Activated CD8-positive, alpha-beta memory T cell treated with anti-CD3 and anti-CD28 coated beads for 36 hours (primary cell): ENCODE measurements at regions not wholly inside any gene's neighbourhood (a gene's known extent, or its start where the extent isn't known, plus 50 kb on each side); places are given as distances from the start of the nearest gene placed in this dataset.

Experiments used
- CTCF ChIA-PET: fragments of 350-600 bp; sonication (Branson Sonifier 250); formaldehyde crosslinking; loops from one replicate; lab custom pipeline; 2021; ENCODE audit warnings: antibody characterized with exemption; lab: Charles Lee
- POLR2A ChIA-PET: fragments of 350-600 bp; sonication (Branson Sonifier 250); formaldehyde crosslinking; loops from one replicate; lab custom pipeline; 2021; ENCODE audit warnings: antibody characterized with exemption; lab: Charles Lee

GRCh38 chr10:83682414-83682813 lies 456.9 kb upstream of the GHITM start:
- CTCF ChIA-PET, result no interaction called here
- POLR2A ChIA-PET, result no interaction called here

GRCh38 chr10:83685458-83685857 lies 453.9 kb upstream of the GHITM start:
- POLR2A ChIA-PET, result no interaction called here
- CTCF ChIA-PET, result no interaction called here

DNA sequence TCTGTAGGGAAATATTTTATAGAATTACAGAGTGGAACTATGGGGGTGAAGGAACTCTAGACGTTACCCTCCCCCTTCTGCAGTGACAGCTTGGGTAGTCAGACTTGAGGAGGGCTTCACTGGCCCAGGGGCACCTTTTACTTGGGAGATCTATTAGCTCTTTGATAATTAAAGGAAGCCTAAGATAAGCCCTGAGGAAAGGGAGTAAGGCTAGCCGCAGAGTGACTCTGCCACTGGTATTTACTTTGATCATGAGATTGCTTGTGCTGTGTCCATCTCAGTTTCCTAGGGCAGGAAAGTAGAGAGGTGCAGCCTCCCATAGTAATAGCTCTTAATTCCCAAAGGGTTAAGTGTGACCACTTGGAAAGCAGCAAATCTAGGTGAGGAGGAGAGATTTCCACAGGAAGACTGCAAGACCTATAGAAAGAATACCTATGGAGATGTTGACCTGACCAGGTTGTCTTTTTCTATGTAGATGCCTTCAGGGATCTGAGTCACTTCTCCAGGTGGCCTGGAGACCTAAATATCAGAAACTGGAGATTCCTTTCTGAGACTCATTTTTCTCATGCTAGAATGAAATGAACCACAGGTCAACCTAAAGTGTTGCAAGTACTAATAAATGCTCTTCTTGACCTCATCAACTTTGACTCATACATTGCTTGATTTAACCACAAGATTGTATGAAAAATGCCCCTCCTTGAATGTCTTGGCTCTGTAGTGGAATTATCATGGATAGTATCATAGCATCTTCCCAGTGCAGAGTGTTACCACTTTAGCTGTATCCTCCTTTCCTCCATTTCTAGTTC lies 447.3 kb upstream of the GHITM start:
- ChIA-PET POLR2A (no interaction called here), CTCF (no interaction called here)

GRCh38 chr10:83698899-83699298 lies 440.4 kb upstream of the GHITM start:
- POLR2A ChIA-PET, result no interaction called here
- CTCF ChIA-PET, result no interaction called here

GRCh38 chr10:83701799-83702198 lies 437.5 kb upstream of the GHITM start:
- ChIA-PET CTCF (no interaction called here), POLR2A (no interaction called here)

DNA sequence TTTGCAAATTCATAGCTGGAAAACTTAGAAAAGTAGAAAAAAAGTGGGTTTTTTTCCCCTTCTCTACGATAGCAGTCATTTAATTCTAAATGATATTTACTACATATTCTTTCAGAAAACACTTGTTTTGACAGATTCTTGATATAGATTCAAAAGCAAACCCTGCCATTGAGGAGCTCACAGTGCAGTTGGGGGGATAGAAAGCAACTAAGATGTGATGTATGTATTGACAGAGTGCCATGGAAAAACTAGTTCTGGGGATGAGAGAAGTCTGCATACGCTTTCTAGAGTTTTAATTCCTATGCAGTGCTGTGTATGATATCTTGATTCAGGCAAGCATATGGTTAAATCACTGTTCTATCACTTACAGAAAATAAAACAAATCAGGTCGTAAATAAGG lies 436.6 kb upstream of the GHITM start:
- ChIA-PET POLR2A (no interaction called here), CTCF (no interaction called here)

DNA sequence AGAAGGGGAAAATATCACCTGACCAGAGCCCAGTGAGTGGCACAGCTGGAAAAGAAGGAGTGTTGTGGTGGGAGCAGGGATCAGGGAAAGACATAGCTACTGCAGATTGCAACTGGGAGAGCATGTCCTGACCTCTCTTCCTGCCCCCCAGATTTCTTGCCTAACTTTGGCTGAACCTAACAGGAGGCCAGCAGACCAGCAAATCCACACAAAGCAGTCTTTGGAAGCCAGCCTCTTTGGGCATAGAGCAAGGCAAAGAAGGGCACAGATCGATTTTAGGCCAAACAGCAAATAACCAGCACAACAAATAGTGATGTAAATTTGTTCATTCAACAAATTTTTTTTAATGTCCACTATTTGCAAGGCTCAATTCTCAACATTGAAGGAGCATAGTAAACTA lies 433.2 kb upstream of the GHITM start:
- ChIA-PET POLR2A (no interaction called here), CTCF (no interaction called here)

DNA sequence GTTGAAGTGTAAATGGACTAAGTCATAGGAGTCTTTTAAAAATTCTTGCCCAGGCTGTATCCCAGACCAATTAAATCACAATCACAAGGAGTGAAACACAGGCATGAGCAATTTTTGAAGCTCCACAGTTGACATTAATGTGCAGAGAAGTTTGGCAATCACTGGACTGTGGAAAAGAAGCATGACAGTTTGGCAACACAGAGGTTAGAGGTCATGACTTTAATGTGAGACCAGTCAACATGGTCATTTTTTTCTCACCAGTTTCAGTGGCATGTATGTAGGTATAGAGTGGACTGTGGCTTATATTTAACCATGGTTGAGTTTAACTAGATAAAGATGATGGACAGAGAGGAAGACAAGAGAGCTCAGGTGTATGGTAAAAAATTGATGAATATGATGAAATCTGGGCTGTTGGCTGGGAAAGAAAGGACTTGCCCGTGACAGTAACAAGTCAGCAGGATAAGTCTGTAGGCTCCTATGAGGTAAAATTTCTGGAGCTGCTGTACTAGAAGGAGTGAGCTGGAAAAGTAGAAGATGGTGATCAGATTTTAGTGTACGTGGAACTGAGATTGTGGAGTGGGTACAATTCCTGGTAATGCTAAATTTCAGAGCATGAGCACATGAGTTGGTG lies 432.2 kb upstream of the GHITM start:
- ChIA-PET POLR2A (no interaction called here), CTCF (no interaction called here)

GRCh38 chr10:83713423-83713822 lies 425.9 kb upstream of the GHITM start:
- ChIA-PET CTCF (no interaction called here), POLR2A (no interaction called here)

DNA sequence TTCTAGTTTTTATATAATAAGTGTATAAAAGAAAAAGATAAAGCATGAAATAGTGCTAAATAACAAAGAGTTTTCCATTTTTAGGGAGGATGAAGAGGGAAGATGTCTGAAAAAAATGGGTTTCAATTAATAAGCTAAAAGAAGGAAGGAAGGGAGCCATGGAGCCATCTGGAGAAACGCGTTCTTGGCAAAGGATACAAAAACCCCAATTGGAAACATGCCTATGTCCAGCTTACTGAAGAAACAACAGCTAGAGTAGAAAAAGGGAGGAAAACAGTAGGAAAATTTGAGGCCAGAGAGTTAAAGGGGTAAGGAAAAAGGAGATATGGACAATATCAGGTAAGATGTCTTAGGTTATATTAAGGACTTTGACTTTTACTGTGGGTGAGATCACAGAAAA lies 416.2 kb upstream of the GHITM start:
- CTCF ChIA-PET, result no interaction called here
- POLR2A ChIA-PET, result no interaction called here

- CTCF ChIA-PET, result no interaction called here
- POLR2A ChIA-PET, result no interaction called here
These were observed 414.7 kb upstream of the GHITM start for GRCh38 chr10:83724471-83725241.

DNA sequence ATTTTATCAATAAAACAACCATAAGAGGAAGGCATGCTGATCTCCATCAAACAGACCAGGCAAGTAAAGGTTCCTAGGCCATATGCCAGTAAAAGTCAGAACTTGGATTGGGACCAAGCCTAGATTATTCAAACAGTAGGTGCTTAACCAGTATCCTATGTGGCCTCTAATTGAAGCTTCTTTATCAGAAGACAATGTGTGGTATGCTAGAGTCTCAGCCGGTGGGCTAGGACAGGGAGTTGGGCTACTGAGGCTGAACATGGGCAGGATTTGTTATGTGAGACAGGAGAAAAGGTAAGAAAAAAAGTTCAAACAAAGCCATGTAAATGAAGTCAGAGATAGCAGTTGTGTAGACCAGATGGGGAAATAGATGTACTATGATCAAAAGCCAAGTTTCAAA lies 413.7 kb upstream of the GHITM start:
- ChIA-PET CTCF (no interaction called here), POLR2A (no interaction called here)

- ChIA-PET POLR2A (no interaction called here), CTCF (no interaction called here)
These were observed 405.0 kb upstream of the GHITM start for GRCh38 chr10:83734278-83734677.

GRCh38 chr10:83736008-83736407 lies 403.3 kb upstream of the GHITM start:
- POLR2A ChIA-PET, result no interaction called here

GRCh38 chr10:83750604-83751003 lies 388.7 kb upstream of the GHITM start:
- ChIA-PET CTCF (no interaction called here), POLR2A (no interaction called here)

More at GRCh38 chr10:83736008-83736407, 403.3 kb upstream of the GHITM start:
- CTCF ChIA-PET, result no interaction called here

DNA sequence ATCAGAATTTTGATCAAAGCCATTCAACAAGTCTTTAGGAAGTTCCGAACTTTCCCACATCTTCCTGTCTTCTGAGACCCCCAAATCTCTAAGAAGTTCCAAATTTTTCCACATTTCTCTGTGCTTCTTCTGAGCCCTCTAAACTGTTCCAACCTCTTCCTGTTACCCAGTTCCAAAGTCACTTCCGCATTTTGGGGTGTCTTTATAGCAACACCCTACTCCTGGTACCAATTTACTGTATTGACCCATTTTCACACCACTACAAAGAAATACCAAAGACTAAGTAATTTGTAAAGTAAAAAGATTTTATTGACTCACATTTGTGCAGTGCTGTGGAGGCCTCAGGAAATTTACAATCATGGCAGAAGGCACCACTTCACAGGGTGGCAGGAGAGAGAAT lies 385.8 kb upstream of the GHITM start:
- ChIA-PET POLR2A (no interaction called here), CTCF (no interaction called here)

DNA sequence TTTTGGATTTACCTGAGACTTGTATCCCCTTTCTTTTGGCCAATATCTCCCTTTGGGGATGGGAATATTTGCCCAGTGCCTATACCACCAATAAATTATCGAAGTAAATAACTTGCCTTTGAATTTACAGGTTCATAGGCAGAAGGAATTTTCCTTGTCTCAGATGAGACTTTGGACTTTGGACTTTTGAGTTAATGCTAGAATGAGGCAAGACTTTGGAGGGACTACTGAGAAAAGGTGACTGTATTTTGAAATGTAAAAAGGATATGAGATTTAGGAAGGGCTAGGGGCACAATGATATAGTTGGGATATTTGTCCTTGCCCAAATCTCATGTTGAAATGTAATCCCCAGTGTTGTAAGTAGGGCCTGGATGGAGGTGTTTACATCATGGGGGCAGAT lies 384.5 kb upstream of the GHITM start:
- CTCF ChIA-PET, result no interaction called here
- POLR2A ChIA-PET, result no interaction called here

DNA sequence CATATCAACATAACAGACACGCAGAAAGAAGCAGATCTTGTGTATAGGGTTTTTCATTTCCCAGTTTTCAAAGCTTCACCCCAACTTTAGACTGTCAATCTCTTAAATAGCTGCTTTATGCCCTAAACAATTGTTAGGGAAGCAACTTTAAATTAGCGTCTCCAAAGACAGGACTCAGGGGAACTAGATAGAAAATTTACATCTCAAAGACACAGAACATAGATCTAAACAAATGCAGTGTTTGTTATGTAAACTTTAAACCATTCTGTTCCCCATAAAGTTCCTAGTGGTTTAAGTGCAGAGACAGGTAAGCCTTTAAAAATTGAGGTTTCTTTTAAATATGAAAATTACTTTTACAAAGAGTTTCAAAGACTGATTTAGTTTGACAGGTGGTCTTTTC lies 379.2 kb upstream of the GHITM start:
- ChIA-PET POLR2A (no interaction called here), CTCF (no interaction called here)

- ChIA-PET CTCF (no interaction called here), POLR2A (no interaction called here)
These were observed 374.6 kb upstream of the GHITM start for GRCh38 chr10:83764666-83765065.

DNA sequence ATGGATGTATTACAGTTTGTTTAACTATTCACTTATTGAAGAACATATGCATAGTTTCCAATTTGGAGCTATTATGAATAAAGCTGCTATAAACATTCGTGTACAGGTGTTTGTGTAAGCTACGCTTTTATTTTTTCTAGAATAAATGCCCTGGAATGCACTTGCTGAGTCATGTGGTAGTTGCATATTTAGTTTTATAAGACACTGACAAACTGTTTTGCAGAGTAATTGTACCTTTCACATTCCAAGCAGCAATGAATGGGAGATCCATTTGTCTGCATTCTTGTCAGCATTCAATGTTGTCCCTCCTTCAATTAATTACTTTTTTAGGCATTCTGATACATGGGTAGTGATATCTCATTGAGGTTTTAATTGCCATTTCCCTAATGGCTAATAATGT lies 373.6 kb upstream of the GHITM start:
- POLR2A ChIA-PET, result no interaction called here
- CTCF ChIA-PET, result no interaction called here
